HG02884 (cell line): ENCODE measurements at regions not wholly inside any gene's neighbourhood (a gene's known extent, or its start where the extent isn't known, plus 50 kb on each side); places are given as distances from the start of the nearest gene placed in this dataset.

Experiments
- ATAC-seq: cut with Tn5 transposase; IDR thresholded peaks from one replicate; pipeline ENCODE4 v1.9.1; 2021; ENCODE audit warnings: mild to moderate bottlenecking, moderate library complexity; ENCODE audit not compliant: unreplicated experiment

DNA sequence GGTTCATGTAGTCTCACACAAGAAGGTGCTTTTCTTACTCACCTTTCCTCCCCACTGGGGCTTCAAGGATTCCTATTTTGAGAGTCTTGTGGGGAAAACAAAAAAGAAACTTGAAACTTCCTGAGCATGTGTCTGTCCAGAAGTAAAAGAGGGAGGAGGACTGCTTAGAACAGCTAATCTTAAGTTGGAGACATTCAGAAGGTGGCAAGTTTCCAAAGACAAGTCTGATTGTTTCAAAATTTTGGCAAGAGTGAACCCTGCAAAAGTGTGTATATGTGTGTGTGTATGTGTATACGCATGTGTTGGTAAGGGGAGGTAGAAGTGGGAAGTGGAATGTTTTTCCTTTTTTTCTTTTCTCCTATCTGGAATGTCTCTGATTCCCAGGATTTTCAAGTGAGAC, 189.0 kb upstream of the FRMPD4 start:
- no peak for ATAC-seq

DNA sequence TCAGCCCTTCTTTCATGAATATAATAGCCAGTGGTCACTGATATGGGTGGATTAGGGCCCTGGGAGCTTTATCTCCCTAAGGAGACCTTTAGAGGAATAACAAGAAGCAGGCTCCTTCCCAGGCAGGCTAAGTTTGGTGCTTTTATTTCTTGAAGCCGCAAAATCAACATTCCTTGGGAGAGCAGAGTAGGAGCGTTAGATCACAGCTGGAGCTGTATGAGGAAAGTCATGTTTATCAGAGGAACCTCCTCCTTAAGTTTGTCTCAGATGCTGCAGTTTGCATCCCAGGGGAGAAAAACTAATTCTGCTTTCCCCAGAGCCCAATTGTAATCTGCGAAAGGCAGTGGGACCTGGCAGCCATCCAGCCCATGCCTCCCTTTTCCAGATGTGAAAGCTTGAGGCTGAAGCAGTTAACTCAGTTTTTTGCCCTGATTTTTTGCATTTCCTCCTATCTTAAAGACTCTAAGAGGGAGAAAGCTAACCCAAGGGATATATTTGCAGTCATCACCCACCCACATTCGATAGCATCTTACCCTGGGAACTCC, 186.0 kb upstream of the FRMPD4 start:
- ATAC-seq: no peak

DNA sequence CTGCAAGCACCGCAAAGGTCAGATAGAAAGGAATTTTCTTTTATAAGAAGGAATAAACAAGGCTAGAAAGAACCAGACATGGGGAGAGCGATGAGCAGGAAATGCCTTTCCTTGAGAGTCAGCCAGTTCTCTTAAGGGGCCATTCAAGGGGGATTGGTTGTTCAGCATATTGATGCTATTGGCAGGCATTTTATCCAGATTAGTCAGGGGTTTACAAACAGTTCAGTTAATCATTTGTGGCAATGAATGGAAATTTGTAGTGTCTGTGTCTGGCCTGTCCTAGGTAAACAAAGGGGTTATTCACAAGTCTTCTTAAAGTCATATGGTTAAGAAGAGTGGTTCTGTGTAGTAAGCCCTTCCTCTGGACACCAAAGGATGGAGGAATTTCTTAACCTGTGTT, 184.7 kb upstream of the FRMPD4 start:
- no peak for ATAC-seq

DNA sequence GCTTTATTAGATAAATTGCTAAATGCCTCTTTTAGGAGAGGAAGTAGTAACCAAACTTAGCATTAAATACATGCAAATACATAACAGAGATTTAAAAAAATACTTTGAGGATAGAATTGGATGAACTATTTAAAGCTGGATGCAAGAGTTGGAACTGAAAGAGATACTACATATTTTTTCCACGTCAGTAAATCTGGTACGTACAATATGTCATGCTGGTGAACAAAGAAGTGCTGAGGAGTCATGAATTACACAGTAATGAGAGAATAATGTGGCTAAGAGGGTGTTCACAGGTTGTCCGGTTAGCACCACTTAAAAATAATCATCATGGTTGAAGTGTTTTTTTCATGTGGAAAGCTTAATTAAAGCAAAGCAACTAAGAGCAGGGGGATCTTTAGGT, 184.1 kb upstream of the FRMPD4 start:
- no peak for ATAC-seq

DNA sequence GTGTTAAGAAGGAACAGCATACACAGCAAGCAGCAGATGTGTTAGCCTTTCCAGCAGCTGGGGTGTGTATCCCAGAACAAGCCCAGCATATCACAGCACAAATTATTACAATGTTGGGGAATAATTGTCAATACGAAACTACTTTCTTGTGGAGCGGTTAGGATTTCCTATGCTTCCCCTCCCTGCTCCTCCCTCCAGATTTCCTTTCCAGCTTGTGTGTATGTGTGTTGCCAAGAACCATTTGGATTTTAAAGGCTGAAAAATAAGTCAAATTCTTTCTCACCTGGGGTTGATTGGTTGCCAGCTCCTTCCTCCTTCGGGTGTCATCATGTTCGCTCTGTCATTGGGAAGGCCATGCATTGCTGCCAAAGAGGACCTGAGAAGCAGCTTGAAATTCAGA, 178.2 kb upstream of the FRMPD4 start:
- no peak for ATAC-seq

DNA sequence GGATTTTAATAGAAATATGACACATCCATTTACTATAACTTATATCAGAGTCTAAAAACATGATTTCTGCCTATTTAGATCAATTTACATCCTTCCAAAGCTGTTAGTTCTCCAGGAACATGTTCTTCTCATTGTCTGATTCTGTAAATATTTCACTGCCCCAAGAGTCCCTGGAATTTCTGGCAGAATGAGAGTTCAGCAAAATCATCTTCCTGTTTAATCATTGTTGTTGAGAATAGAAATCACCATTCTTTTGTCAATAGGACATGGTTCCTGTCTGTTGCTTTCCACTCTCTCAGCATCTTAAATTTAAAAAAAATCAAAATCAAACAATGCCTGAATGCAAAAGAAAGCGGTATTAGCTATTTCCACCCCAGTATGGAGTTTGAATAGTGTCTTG, 172.8 kb upstream of the FRMPD4 start:
- ATAC-seq: no peak

DNA sequence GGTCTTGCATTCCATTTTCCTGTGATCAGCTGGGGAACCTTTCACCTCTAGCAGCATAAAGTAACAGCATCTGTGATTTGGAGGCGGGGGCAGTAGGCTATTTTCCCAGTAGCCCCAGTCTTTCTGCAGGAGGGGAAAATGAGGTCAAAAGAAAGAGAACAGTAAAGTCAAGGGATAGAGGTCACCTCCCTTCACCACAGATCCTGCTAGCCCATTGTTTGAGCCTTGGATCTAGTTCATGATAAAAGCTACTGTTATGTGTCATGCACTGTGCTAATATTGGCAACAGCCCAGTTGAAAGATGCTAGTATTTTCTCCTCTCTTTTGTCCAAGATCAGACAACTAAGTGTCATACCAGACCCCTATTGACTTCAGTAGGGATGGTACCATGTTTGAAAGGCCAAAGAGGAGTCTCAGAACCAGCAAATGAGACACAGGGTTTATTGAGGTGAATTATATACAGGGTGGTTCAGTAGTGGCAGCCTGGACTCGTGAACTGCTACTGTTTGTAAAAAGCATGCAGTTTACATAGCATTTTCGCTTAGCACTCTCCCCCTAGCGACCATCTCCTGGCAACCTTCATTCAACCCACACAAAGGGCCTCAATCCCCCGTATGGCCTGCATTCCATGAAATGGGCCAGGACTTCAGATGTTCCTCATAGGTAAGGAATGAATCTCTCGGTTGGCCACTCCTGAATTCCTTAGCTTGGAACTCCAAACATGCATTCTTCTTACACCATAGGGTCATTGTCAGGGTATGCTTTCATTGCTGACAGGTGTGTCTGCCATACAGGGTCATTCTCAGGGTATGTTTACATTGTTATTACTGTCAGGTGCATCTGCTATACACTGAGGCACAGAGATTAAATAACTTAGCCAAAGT, 170.0 kb upstream of the FRMPD4 start:
- no peak for ATAC-seq

DNA sequence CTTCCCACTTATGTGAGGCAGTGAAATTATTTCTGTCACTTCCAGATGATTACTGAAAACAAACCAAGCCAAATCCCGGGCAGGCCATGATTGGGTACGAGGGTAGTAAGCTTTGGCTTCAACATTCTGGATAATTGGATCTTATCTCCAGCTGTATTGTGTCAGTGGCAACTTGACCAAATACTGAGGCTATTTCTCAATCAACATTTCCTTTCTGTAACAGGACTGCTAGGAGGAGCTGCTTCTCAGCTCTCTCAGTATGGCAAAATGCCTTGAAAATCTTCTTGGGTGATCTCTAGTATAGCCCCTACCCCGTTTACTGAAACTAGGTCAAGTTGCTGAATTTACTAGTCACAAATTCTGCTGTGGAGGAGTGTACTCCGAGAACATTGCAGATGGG, 169.3 kb upstream of the FRMPD4 start:
- no peak for ATAC-seq

DNA sequence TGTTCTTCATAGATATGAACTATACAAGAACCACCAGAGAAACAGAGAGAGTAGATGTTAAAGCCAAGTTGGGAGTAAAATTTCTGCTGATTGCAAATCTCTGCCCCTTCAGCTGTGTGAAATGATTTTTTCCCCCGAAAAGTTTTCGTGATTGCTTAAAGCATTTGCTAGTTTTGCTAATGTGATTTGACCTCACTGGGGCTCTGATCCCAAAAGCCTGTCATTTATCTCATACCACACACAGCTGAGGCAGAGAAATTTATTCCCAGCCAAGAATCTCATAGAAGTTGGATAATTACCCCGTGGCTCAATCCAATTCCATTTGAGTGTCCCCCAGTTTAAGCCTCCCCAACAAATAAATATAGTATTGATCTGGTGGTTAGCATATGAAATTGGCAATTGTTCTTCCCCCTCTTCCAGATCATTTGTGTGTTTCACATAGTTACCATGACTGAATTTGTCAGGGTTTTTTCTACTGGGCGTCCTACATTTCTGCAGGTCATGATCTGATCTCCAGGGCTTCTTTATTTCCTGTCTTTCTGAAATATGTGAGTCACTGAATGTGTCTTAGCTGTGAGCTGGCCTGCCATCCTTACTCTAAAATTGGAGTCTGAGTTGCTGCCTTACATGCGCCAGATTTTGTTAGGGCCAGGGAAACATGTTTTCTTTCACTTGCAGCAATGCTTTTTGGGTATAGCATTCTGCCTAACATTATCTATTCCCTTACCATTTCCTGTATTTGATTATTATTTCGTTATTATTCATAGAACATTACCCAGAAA, 167.5 kb upstream of the FRMPD4 start:
- ATAC-seq: no peak

DNA sequence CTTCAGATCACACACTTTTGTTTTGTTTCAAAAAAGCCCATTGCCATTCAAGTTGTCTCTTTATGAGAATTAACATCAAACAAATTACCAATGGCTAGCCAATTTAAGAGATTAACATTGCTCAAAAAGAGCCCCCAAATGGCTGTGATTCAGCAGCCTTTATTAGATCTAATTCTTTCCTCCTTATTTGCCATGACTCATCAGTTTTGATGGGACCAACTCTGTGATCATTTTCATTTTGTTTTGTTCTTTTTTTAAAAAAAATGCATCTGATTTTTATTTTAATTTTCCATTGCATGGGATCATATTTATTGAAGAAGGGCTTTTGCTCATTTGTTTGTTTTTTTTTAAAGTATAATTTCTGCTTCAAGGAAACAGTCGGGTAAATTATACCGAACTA, 161.6 kb upstream of the FRMPD4 start:
- ATAC-seq: no peak

DNA sequence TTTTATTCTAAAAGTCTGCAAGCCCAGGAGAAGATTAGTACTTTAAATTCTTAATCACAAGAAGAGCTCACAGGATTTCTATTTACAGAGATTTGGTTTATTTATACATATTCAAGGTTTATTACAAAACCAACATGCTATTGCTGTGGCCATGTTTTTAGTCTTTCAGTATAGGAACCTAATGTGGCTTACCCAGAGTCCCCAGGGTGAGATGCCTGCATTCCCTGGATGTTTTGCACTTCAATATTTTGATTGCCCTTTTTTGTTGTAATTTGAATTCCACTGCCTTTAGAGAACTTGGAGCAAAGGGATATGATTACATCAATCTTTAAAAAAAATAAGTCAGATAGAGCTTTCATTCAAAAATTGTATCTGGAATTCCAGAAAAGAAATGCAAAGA, 146.0 kb upstream of the FRMPD4 start:
- ATAC-seq: no peak

DNA sequence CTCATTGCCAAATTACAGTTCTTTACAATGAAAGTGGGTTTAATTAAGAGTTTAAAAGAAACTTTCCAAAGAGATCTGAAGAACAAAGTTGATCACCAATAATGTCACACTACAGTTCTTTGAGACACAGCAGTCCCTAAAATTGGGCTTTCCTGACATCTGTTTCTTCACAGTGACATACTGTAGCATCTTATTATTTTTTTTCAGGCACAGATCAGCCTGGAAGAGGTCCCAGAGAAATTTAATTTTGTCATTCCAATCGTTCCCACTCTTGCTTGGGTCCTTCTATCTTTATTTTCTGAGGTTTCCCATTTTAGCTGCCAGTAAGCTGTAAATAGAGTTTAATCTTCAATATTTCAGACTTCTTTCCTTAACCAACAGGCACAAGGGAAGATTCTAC, 143.1 kb upstream of the FRMPD4 start:
- ATAC-seq: no peak

DNA sequence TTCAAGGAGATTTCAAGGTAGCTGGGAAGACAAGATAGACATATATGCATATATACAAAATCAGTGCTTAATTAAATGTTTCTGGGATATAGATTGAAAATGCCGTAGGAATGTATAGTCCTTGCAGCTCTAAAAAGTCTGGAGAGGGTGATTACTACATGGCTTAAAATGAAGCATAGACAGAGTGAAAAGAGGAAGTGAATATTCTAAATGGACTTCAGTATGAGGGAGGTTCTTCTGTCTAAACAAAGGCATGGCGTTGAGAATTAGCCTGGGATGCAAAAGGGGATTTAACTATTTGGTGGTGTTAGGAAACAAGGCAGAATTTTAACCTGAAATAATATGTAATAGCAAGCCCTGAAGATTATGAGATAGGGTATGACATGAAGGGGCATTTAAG, 141.5 kb upstream of the FRMPD4 start:
- ATAC-seq: no peak

DNA sequence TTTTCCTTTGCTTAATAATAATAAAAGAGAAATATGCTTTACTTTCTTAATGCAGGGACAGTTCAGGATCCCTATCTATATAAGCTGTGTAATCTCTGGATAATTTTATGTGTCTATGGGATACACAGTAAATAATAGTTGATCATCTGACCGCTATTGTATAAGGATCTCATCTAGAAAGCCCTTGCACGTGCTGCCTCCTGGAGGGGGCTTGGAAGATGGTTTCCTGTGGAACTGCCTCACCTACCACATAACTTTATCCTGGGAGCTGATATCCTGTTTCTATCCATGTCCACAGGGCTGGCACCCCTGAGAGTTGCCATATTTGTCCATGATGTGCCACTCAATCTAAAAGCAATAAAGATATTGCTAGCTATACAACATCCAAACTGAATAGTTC, 139.3 kb upstream of the FRMPD4 start:
- no peak for ATAC-seq

DNA sequence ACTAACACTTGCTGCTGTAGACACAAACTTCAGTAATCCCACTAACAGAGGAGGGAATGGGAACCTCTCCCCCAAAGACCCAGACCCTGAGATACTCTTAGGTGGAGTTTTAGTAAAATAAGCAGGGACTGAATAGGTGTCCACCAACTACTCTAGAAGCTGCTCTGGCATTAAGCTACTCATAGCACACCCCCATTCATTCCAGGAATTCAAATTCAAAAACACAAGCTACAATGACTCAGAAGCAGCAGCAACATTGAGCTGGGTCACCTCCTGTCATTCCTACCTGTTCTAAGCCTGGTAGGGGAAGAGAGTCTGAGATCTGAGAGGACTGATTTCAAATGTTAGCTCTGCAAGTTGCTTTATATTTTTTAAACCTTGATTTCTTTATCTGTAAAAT, 135.4 kb upstream of the FRMPD4 start:
- no peak for ATAC-seq

DNA sequence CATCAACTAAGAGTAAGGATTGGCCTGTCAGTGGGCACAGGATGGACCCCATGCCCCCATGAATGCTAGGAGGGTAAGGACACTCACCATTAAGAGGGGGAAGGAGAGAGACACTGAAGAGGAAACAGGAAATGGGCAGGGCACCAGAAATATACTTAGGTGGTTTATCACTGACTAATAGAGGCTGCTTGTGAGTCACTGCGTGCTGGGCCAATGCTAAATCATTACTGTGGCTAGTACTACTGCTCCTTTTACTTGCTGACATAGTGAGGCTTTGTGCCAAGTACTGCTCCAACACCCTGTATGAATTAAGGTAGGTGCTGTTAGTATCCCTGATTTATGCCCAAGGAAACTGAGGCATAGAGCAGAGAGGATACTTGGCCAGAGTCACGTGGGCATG, 130.4 kb upstream of the FRMPD4 start:
- ATAC-seq: no peak

DNA sequence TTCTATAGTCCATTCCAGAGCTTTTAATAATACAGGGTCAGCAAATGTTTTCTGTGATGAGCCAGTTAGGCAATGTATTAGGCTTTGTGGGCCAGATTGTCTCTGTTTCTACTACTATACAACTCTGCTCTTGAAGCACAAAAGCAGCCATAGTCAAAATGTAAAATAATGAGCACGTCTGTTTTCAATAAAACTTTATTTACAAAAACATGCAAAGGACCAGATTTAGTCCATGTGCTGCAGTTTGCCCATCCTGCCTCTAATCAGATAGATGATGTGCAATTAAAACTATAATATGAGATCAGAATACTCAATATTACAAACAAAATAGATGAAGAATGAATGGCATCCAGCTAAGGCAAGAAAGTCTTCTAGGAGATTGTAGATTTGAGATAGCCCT, 127.8 kb upstream of the FRMPD4 start:
- no peak for ATAC-seq

DNA sequence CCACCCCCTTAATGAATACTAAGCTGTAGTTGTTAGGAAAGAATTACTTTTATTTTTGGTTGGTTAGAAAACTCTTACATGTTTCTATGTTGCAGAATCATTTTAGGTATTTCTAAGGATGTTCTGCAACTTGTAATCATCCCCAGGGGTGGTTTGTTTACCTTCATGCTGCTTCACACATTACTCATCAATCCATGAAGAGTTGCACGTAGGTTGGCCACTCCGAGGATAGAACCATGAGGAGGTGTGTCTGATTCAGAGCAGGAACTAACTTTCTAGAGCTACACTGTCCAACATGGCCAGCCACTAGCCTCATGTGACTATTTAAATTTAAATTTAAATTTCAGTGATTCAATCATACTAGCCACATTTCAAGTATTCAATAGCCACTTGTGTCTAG, 127.2 kb upstream of the FRMPD4 start:
- ATAC-seq: no peak

DNA sequence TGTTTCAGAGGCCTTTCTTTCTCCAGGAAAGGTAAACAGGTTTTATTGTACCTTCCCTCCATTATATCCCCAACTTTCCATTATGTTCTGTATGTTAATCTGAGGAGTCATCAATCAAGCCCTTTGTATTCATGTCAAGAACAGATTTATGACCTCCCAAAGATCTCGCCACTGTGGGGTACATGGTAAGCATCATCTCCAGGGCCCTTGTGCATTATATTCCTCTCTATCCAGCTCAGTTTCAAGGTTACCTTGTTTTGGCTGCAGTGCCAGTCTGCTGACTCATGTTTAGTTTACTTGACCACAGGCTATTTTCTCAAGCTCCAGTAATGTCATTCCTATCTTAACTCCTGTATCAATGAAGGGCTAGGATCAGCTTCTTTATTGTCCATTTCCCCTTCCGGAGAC, 125.1 kb upstream of the FRMPD4 start:
- no peak for ATAC-seq

DNA sequence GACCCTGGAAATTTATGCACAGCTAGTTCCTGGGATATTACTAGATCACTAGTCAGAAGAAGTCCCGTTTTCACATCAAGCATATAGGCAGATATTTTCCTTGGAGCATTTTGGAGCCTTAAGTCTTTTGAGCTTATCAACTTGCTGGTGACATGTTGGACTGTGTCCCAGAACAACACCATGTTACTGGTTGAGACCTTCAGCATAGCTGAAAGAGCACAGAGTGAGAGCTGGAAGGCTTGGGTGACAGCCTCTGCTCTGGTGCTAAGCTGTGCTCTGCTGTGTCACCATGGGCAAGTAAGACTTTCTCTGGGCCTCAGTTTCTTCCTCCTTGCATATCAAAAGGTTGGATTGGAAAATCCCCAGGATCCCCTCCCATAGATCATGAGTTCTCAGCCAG, 116.6 kb upstream of the FRMPD4 start:
- no peak for ATAC-seq

DNA sequence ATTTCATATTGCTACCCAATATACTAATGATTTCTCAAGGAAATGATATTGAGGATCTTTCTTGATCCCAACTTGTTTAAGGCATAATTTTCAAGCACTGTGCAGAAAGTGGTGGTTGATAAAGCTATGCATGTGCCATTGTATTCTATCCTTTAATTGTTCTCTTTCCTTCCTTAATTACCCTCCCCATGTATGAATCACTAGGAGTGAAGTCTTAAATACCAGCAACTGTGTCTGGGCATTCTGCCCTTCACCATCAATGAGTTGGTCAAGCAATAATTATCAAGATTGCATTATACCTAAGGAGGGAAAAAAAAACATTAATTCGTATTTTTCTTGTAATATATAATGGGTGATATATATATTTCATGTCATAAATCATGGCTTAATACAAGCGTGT, 111.8 kb upstream of the FRMPD4 start:
- no peak for ATAC-seq

DNA sequence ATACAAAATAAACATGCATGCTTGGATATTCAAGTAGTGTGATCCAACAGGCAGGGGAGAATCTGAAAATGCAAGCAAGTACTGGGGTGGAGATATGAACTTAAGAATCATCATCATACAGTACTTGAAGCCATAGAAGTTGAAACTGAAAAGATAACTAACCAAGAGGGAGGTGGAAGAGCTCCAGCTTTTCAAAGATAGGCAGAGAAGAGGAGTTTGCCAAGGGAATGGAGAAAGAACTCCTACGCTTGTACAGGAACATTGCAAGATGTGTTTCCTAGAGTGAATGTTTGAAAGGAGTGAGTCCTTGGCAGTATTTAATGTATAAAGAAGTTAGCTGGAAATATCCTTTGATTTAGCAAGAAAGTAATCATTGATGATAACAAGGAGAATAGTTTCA, 106.2 kb upstream of the FRMPD4 start:
- ATAC-seq: no peak
